Loucy (cell line): ENCODE measurements at regions not wholly inside any gene's neighbourhood (a gene's known extent, or its start where the extent isn't known, plus 50 kb on each side); places are given as distances from the start of the nearest gene placed in this dataset.

ENCODE experiments used
- H2AFZ ChIP-seq: fragments of 200-600 bp; sonication (generic); 2 replicates; pipeline ENCODE4 v1.6.0; 2016; ENCODE audit warnings: antibody characterized with exemption, mild to moderate bottlenecking, low read length, moderate library complexity
- H3F3A ChIP-seq: fragments of 200-600 bp; 2 replicates; pipeline ENCODE4 v1.6.0; 2016; ENCODE audit warnings: antibody characterized with exemption, low read depth, mild to moderate bottlenecking
- H3K27me3 ChIP-seq: fragments of 200-600 bp; sonication (generic); 2 replicates; pipeline ENCODE4 v1.6.1; 2014; ENCODE audit warnings: low read length, mild to moderate bottlenecking; ENCODE audit not compliant: insufficient read depth, poor library complexity, severe bottlenecking
- H3K36me3 ChIP-seq: fragments of 200-600 bp; sonication (generic); 2 replicates; pipeline ENCODE4 v1.6.1; 2016; ENCODE audit warnings: low read length; ENCODE audit not compliant: insufficient read depth
- H3K4me1 ChIP-seq: fragments of 200-600 bp; sonication (generic); 2 replicates; pipeline ENCODE4 v1.5.1; 2014; ENCODE audit warnings: low read length, mild to moderate bottlenecking; ENCODE audit not compliant: insufficient read depth, poor library complexity, severe bottlenecking
- H3K4me2 ChIP-seq: fragments of 200-600 bp; sonication (generic); 2 replicates; pipeline ENCODE4 v1.6.0; 2014; ENCODE audit warnings: antibody characterized with exemption, low read length, low read depth, mild to moderate bottlenecking; ENCODE audit not compliant: poor library complexity, severe bottlenecking
- H3K4me3 ChIP-seq: fragments of 200-600 bp; sonication (generic); 2 replicates; pipeline ENCODE4 v1.5.1; 2014; ENCODE audit warnings: low read length, mild to moderate bottlenecking, mixed read lengths; ENCODE audit not compliant: poor library complexity, severe bottlenecking
- H3K79me2 ChIP-seq: fragments of 200-600 bp; sonication (generic); 2 replicates; pipeline ENCODE4 v1.6.1; 2014; ENCODE audit warnings: low read length; ENCODE audit not compliant: insufficient read depth
- H3K9ac ChIP-seq: fragments of 200-600 bp; sonication (generic); 2 replicates; pipeline ENCODE4 v1.6.0; 2014; ENCODE audit warnings: mild to moderate bottlenecking, low read depth, low read length, moderate library complexity; ENCODE audit not compliant: poor library complexity, severe bottlenecking
- H3K9me2 ChIP-seq: fragments of 200-600 bp; sonication (generic); replicated peaks from 2 replicates; pipeline ENCODE4 v1.6.1; 2016; ENCODE audit warnings: low read depth, low read length, mixed read lengths
- H3K9me3 ChIP-seq: fragments of 200-600 bp; sonication (generic); 2 replicates; pipeline ENCODE4 v1.6.1; 2014; ENCODE audit warnings: mild to moderate bottlenecking, antibody characterized with exemption, low read length, low read depth; ENCODE audit not compliant: insufficient read depth
- H4K20me1 ChIP-seq: fragments of 200-600 bp; sonication (generic); 2 replicates; pipeline ENCODE4 v1.6.0; 2014; ENCODE audit warnings: antibody characterized with exemption, low read length, mild to moderate bottlenecking; ENCODE audit not compliant: insufficient read depth, poor library complexity, severe bottlenecking
- CTCF ChIP-seq: fragments of 200-600 bp; sonication (generic); conservative IDR thresholded peaks from 2 replicates; pipeline ENCODE4 v1.5.1; 2014; ENCODE audit warnings: mild to moderate bottlenecking, antibody characterized with exemption, low read length
- EZH2phosphoT487 ChIP-seq: fragments of 200-600 bp; IDR thresholded peaks from 2 replicates; pipeline ENCODE4 v1.6.1; 2018; ENCODE audit warnings: antibody characterized with exemption, mild to moderate bottlenecking, moderate library complexity, borderline replicate concordance

- peaks cover 58% of the 10 kb centered on the region for H3K27me3 ChIP-seq
- H3K36me3 ChIP-seq: no peaks in the 10 kb centered on the region
- no peak overlapping the region for H3K9ac ChIP-seq
- no peak overlapping the region for H2AFZ ChIP-seq
- no peaks in the 10 kb centered on the region for H3K9me2 ChIP-seq
- H3K79me2 ChIP-seq: no peaks in the 10 kb centered on the region
- no peaks in the 10 kb centered on the region for H4K20me1 ChIP-seq
- H3F3A ChIP-seq: no peaks in the 10 kb centered on the region
- no peak overlapping the region for H3K4me3 ChIP-seq
- H3K9me3 ChIP-seq: no peaks in the 10 kb centered on the region
- no peaks in the 10 kb centered on the region for H3K4me1 ChIP-seq
- TF ChIP-seq CTCF (no peak), EZH2phosphoT487 (no peak)
- H3K4me2 ChIP-seq: no peak overlapping the region
These were observed 251.9 kb upstream of the PTER start for GRCh38 chr10:16184906-16185305.

DNA sequence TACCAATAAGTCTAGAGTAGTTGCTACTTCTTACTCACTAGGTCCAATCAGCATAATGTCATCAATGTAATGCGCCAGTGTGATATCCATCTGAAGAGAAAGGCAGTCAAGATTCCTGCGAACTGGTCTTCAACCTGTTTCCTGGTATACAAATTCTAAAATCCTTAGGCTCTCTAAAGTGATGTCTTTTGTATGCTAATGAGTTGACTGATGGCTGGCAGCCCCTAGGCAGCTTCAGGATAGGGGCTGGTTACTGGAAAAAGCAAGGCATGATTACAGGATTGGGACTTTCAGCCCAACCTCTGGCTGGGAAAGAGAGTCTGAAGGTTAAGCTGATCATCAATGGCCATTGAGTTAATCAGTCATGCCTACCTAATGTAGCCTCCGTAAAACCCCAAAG, 250.2 kb upstream of the PTER start:
- H3K4me1 ChIP-seq: no peaks in the 10 kb centered on the region

DNA sequence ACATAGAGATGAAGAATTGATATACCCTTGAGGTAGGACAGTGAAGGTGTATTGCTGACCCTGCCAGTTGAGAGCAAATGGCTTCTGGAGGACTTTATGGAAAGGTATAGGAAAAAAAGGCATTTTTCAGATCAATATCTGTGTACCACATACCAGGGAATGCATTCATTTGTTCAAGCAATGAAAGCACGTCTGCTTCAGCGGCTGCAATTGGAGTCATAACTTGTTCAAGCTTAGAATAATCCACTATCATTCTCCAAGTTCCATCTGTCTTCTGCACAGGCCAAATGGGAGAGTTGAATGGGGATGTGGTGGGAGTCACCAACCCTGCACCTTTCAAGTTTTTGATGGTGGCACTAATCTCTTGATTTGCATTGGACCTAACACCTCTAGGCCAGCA, 249.6 kb upstream of the PTER start:
- no peak overlapping the region for H2AFZ ChIP-seq
- H3K36me3 ChIP-seq: no peaks in the 10 kb centered on the region
- H3K27me3 ChIP-seq: peaks cover 81% of the 10 kb centered on the region
- H3K9me2 ChIP-seq: no peaks in the 10 kb centered on the region
- H3K4me3 ChIP-seq: no peak overlapping the region
- H3K9ac ChIP-seq: no peak overlapping the region
- H3F3A ChIP-seq: no peaks in the 10 kb centered on the region
- no peak overlapping the region for H3K4me2 ChIP-seq
- H3K9me3 ChIP-seq: no peaks in the 10 kb centered on the region
- no peaks in the 10 kb centered on the region for H3K4me1 ChIP-seq
- H3K79me2 ChIP-seq: no peaks in the 10 kb centered on the region
- H4K20me1 ChIP-seq: no peaks in the 10 kb centered on the region
- TF ChIP-seq CTCF (no peak), EZH2phosphoT487 (no peak)

More for the DNA sequence above, 250.2 kb upstream of the PTER start:
- no peaks in the 10 kb centered on the region for H3K79me2 ChIP-seq
- H3K9me3 ChIP-seq: no peaks in the 10 kb centered on the region
- H3K4me2 ChIP-seq: no peak overlapping the region
- H3K27me3 ChIP-seq: peaks cover 75% of the 10 kb centered on the region
- no peaks in the 10 kb centered on the region for H3K9me2 ChIP-seq
- H3K36me3 ChIP-seq: no peaks in the 10 kb centered on the region
- H3K9ac ChIP-seq: no peak overlapping the region
- no peak for TF ChIP-seq EZH2phosphoT487
- TF ChIP-seq CTCF: no peak
- no peak overlapping the region for H3K4me3 ChIP-seq
- no peaks in the 10 kb centered on the region for H4K20me1 ChIP-seq
- no peak overlapping the region for H2AFZ ChIP-seq
- H3F3A ChIP-seq: no peaks in the 10 kb centered on the region
